ENCODE measurements at regions not wholly inside any gene's neighbourhood (a gene's known extent, or its start where the extent isn't known, plus 50 kb on each side); places are given as distances from the start of the nearest gene placed in this dataset.

DNA sequence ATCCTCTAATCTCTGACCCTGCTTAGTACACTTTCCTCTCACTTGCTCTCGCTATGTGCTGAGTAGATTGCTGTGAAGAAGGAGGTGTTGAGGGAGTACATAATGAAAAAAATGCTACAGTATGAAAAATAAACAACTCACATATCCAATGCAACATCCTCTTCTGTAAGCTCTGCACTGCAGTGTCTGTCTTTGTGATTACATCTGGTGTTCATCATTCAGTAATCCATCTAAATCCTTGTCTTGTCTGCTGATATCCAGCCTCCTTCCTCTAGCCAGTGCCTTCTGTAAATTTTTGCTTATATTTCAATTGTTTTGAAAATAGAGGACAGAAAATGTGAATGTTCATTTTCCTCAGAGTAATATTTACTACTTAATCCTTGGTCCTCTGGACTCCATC is 57.4 kb upstream of the CDH12 start:
- TF ChIP-seq, protein P1, sequence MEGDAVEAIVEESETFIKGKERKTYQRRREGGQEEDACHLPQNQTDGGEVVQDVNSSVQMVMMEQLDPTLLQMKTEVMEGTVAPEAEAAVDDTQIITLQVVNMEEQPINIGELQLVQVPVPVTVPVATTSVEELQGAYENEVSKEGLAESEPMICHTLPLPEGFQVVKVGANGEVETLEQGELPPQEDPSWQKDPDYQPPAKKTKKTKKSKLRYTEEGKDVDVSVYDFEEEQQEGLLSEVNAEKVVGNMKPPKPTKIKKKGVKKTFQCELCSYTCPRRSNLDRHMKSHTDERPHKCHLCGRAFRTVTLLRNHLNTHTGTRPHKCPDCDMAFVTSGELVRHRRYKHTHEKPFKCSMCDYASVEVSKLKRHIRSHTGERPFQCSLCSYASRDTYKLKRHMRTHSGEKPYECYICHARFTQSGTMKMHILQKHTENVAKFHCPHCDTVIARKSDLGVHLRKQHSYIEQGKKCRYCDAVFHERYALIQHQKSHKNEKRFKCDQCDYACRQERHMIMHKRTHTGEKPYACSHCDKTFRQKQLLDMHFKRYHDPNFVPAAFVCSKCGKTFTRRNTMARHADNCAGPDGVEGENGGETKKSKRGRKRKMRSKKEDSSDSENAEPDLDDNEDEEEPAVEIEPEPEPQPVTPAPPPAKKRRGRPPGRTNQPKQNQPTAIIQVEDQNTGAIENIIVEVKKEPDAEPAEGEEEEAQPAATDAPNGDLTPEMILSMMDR (IDR thresholded peaks at IDR 0.05; ENCODE audit: extremely low read depth in 1 of 2, insufficient read depth in 1 of 2, low read depth in 1 of 2, low read length in 2 of 2): no peak
- TF ChIP-seq POLR2A (IDR thresholded peaks at IDR 0.05; ENCODE audit: low read depth, low read length): no peak
- no peak for TF ChIP-seq EZH2 (IDR thresholded peaks at IDR 0.05; ENCODE audit: borderline replicate concordance, low read depth, low read length, severe bottlenecking)
